GM23248 (cell line): ENCODE measurements at regions not wholly inside any gene's neighbourhood (a gene's known extent, or its start where the extent isn't known, plus 50 kb on each side); places are given as distances from the start of the nearest gene placed in this dataset.

Experiments used
- DNase-seq: peaks from one replicate; pipeline ENCODE4 v3.0.0-alpha.2; 2015
- H2AFZ ChIP-seq: fragments of 200-600 bp; sonication (generic); 2 replicates; pipeline ENCODE4 v1.6.1; 2016; ENCODE audit warnings: antibody characterized with exemption
- H3F3A ChIP-seq: fragments of 200-600 bp; sonication (generic); 2 replicates; pipeline ENCODE4 v1.6.1; 2016; ENCODE audit warnings: mild to moderate bottlenecking, antibody characterized with exemption, mixed run types; ENCODE audit not compliant: insufficient read depth
- H3K27ac ChIP-seq: fragments of 200-600 bp; sonication (generic); 2 replicates; pipeline ENCODE4 v1.5.1; 2016; ENCODE audit warnings: mild to moderate bottlenecking
- H3K27me3 ChIP-seq: fragments of 200-600 bp; sonication (generic); replicated peaks from 2 replicates; pipeline ENCODE4 v1.6.1; 2016; ENCODE audit warnings: mild to moderate bottlenecking; ENCODE audit not compliant: insufficient read depth
- H3K36me3 ChIP-seq: fragments of 200-600 bp; sonication (generic); 2 replicates; pipeline ENCODE4 v1.6.1; 2016; ENCODE audit warnings: low read depth, mild to moderate bottlenecking
- H3K4me1 ChIP-seq: fragments of 200-600 bp; sonication (generic); 2 replicates; pipeline ENCODE4 v1.6.1; 2016; ENCODE audit warnings: mild to moderate bottlenecking; ENCODE audit not compliant: insufficient read depth
- H3K4me2 ChIP-seq: fragments of 200-600 bp; sonication (generic); one replicate; pipeline ENCODE4 v1.6.1; 2016; ENCODE audit warnings: mild to moderate bottlenecking; ENCODE audit not compliant: unreplicated experiment
- H3K4me3 ChIP-seq: fragments of 200-600 bp; sonication (generic); 2 replicates; pipeline ENCODE4 v1.5.1; 2016; ENCODE audit warnings: mild to moderate bottlenecking
- H3K79me2 ChIP-seq: fragments of 200-600 bp; sonication (generic); 2 replicates; pipeline ENCODE4 v1.6.1; 2016; ENCODE audit warnings: mild to moderate bottlenecking; ENCODE audit not compliant: insufficient read depth
- H3K9ac ChIP-seq: fragments of 200-600 bp; sonication (generic); 2 replicates; pipeline ENCODE4 v1.6.1; 2016; ENCODE audit warnings: mild to moderate bottlenecking
- H3K9me2 ChIP-seq: fragments of 200-600 bp; sonication (generic); 2 replicates; pipeline ENCODE4 v1.6.1; 2016; ENCODE audit warnings: mixed run types, mild to moderate bottlenecking, moderate library complexity; ENCODE audit not compliant: insufficient read depth
- H3K9me3 ChIP-seq: fragments of 200-600 bp; sonication (generic); one replicate; pipeline ENCODE4 v1.6.1; 2017; ENCODE audit warnings: low read depth
- H4K20me1 ChIP-seq: fragments of 200-600 bp; sonication (generic); 2 replicates; pipeline ENCODE4 v1.6.0; 2016; ENCODE audit not compliant: insufficient read depth
- EZH2 ChIP-seq: fragments of 200-600 bp; sonication (generic); IDR thresholded peaks from 2 replicates; pipeline ENCODE4 v1.6.1; 2018; ENCODE audit warnings: antibody characterized with exemption, mild to moderate bottlenecking; ENCODE audit not compliant: insufficient read depth, poor library complexity, severe bottlenecking
- EZH2phosphoT487 ChIP-seq: fragments of 200-600 bp; sonication (generic); IDR thresholded peaks from 2 replicates; pipeline ENCODE4 v1.6.1; 2018; ENCODE audit warnings: antibody characterized with exemption, moderate library complexity, mild to moderate bottlenecking, low read depth; ENCODE audit not compliant: insufficient read depth
- WGBS, 2 experiments: methylation state at CpG; one replicate each; pipeline ENCODE4 v1.1.6; 2015 to 2017; ENCODE audit warnings: low lambda C conversion rate in 2 of 2, low coverage in 1 of 2; ENCODE audit errors: missing lambda C conversion rate in 2 of 2; 5-methylcytosine and 5-hydroxymethylcytosine counted together
- in situ Hi-C: fragments of 300-500 bp; cut with MboI; formaldehyde crosslinking; loops from 2 replicates; pipeline ENCODE4 v1.15.0; 2020

DNA sequence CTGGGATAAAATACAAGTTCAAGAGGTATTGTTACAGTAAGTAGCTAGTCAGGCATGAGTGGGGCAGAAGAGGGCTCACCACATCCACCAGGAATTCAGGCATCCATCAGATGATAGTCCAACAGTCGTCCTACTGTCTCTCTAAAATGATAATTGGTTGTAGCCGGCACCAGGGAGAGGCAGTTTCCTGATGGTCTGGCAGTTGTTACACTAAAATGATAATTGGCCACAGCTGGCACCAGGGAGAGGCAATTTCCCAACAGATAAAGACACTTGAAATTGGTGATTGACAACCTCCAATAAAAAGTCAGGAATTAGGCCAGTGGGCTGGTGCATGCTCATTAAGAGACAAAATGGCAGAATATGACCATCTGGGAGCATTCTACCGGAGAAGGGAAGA, 545.8 kb downstream of the AMY1C start:
- H3K9me3 ChIP-seq = no peaks in the 10 kb centered on the region
- H3K4me2 ChIP-seq = no peak overlapping the region
- no peaks in the 10 kb centered on the region for H3K36me3 ChIP-seq
- H3K27me3 ChIP-seq = no peaks in the 10 kb centered on the region
- 5% methylated on average over 3 of the region's 3 CpGs for WGBS, 2 experiments
- no peak overlapping the region for H2AFZ ChIP-seq
- no peak for DNase-seq
- no peak overlapping the region for H3K27ac ChIP-seq
- H3K9me2 ChIP-seq = no peaks in the 10 kb centered on the region
- no peak for TF ChIP-seq EZH2
- no peak for TF ChIP-seq EZH2phosphoT487
- no peaks in the 10 kb centered on the region for H3F3A ChIP-seq
- H3K9ac ChIP-seq = no peak overlapping the region
- in situ Hi-C loops = no loop called here
- no peaks in the 10 kb centered on the region for H3K79me2 ChIP-seq
- no peaks in the 10 kb centered on the region for H3K4me1 ChIP-seq
- H4K20me1 ChIP-seq = no peaks in the 10 kb centered on the region
- no peak overlapping the region for H3K4me3 ChIP-seq

DNA sequence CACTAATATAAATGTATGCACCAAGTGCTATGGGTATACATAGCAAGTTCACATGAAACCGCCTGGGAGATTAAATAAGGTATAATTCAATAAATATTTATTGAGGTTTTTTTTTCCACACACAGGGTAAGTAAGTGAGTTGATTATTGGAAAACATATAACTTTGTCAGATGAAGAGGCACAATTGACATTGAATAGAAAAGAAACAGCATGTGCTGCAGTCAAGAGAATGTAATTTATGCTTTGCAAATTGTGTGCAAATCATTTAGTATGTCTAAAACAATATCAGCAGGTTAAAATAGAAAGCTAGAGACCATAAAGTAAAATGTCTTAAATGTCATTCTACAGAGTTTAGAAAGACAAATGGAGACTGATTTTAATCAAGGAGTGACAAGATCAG, 560.0 kb downstream of the AMY1C start:
- DNase-seq = no peak
- Histone ChIP-seq H3K9ac (no peak overlapping the region), H3K4me3 (no peak overlapping the region), H3K27ac (no peak overlapping the region), H3K4me1 (no peaks in the 10 kb centered on the region), H2AFZ (no peak overlapping the region), H3F3A (no peaks in the 10 kb centered on the region), H3K79me2 (no peaks in the 10 kb centered on the region), H3K9me2 (no peaks in the 10 kb centered on the region), H3K27me3 (no peaks in the 10 kb centered on the region), H3K4me2 (no peak overlapping the region), H3K36me3 (no peaks in the 10 kb centered on the region), H3K9me3 (no peaks in the 10 kb centered on the region), H4K20me1 (no peaks in the 10 kb centered on the region)
- TF ChIP-seq EZH2phosphoT487 (no peak), EZH2 (no peak)
- WGBS, 2 experiments = 7 to 18% methylated on average over 1 of the region's 1 CpG
- in situ Hi-C loops = no loop called here

DNA sequence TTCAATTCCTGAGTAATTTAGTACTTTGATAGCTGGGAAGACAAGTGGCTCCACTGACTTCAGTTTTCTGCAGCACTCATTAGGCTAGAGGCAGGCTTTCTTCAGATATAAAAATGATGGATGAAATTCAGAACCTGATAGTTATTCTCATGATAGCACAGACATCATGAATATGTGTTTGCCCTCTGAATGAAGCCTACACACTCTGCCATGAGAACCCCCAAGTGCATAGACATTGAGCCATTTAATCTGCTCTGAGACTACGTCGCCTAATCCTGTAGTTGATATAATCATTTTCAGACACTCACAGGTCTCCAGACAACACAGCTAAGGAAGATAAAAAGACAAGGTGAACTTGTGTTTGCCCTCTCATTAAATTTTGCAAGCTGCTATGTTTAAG, 566.1 kb downstream of the AMY1C start:
- WGBS, 2 experiments = 10 to 17% methylated on average over 2 of the region's 2 CpGs
- Histone ChIP-seq H3K4me1 (no peaks in the 10 kb centered on the region), H4K20me1 (no peaks in the 10 kb centered on the region), H3K9ac (no peak overlapping the region), H3K27ac (no peak overlapping the region), H3K36me3 (no peaks in the 10 kb centered on the region), H3K9me3 (no peaks in the 10 kb centered on the region), H3K4me3 (no peak overlapping the region), H3K27me3 (no peaks in the 10 kb centered on the region), H3K79me2 (no peaks in the 10 kb centered on the region), H3F3A (no peaks in the 10 kb centered on the region), H2AFZ (no peak overlapping the region), H3K9me2 (no peaks in the 10 kb centered on the region), H3K4me2 (no peak overlapping the region)
- DNase-seq = no peak
- TF ChIP-seq EZH2phosphoT487 (no peak), EZH2 (no peak)
- in situ Hi-C loops = no loop called here

DNA sequence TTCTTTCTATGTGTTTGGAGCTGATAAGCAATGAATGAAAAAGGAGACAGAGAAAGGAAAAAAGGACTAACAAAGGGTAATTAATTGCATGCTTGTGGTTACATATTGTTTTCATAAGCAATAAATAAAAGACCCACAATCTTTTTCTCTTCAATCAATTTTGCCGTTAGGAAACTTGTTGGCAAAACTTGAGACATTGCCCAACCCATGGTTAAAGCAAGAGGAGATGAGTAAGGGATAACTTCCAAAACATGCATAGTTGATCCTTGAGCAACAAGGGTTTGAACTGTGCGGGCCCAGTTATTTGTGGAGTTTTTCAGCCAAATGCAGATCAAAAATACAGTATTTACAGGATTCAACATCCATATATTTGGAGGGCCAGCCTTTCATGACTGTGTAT, 572.4 kb downstream of the AMY1C start:
- no peaks in the 10 kb centered on the region for H4K20me1 ChIP-seq
- H3K9me3 ChIP-seq = no peaks in the 10 kb centered on the region
- no peak overlapping the region for H3K9ac ChIP-seq
- H3K79me2 ChIP-seq = no peaks in the 10 kb centered on the region
- no peaks in the 10 kb centered on the region for H3F3A ChIP-seq
- H2AFZ ChIP-seq = no peak overlapping the region
- DNase-seq = no peak
- no peaks in the 10 kb centered on the region for H3K27me3 ChIP-seq
- in situ Hi-C loops = no loop called here
- no peak overlapping the region for H3K4me2 ChIP-seq
- no peak overlapping the region for H3K27ac ChIP-seq
- H3K4me1 ChIP-seq = no peaks in the 10 kb centered on the region
- TF ChIP-seq EZH2 = no peak
- no peak for TF ChIP-seq EZH2phosphoT487
- H3K4me3 ChIP-seq = no peak overlapping the region
- no peaks in the 10 kb centered on the region; the same call in 1 of the 2 replicates for H3K9me2 ChIP-seq
- 2 to 16% methylated on average over 2 of the region's 2 CpGs for WGBS, 2 experiments
- no peaks in the 10 kb centered on the region for H3K36me3 ChIP-seq

DNA sequence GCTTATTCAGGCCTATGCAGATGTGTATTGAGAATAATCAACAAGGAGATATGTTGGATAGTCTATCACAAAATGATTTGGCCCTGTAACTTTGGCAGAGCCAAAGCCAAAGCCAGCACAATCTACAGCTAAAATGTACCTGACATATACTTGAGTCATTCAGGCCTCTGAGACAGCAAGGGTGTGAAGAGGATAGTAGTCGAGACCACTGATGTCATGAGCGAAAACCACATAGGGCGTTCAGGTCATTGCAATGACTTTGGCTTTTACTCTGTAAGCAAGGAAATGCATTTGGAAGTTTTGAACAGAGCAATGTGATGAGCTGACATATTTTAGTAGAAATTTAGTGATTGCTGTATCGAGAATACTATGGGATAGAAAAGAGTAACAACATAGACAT, 579.6 kb downstream of the AMY1C start:
- Histone ChIP-seq H2AFZ (no peak overlapping the region), H3K4me1 (no peaks in the 10 kb centered on the region), H3K4me2 (no peak overlapping the region), H3K27ac (no peak overlapping the region), H4K20me1 (no peaks in the 10 kb centered on the region), H3K79me2 (no peaks in the 10 kb centered on the region), H3F3A (no peaks in the 10 kb centered on the region), H3K9ac (no peak overlapping the region), H3K4me3 (no peak overlapping the region), H3K36me3 (no peaks in the 10 kb centered on the region), H3K9me3 (no peaks in the 10 kb centered on the region), H3K9me2 (no peaks in the 10 kb centered on the region; the same call in 1 of the 2 replicates), H3K27me3 (no peaks in the 10 kb centered on the region)
- TF ChIP-seq EZH2 (no peak), EZH2phosphoT487 (no peak)
- in situ Hi-C loops = no loop called here
- WGBS, 2 experiments = 19 to 23% methylated on average over 4 of the region's 4 CpGs
- DNase-seq = no peak
